Ovary (tissue), 3 donors: ENCODE measurements at regions not wholly inside any gene's neighbourhood (a gene's known extent, or its start where the extent isn't known, plus 50 kb on each side); places are given as distances from the start of the nearest gene placed in this dataset.

Experiments
- CTCF ChIP-seq, 3 donors: fragments of 450-650 bp in 2 of 3; fragments of 200-600 bp in 1 of 3; IDR thresholded peaks; one replicate each; pipeline versions ENCODE4 v1.5.1 to v1.8.0; 2016 to 2022; ENCODE audit warnings: antibody characterized with exemption in 3 of 3, mild to moderate bottlenecking in 1 of 3
- EP300 ChIP-seq: sonication (generic); formaldehyde crosslinking; IDR thresholded peaks from one replicate; pipeline ENCODE4 v1.6.1; 2017; ENCODE audit warnings: antibody characterized with exemption
- donor health status: DM: no; HTN: no; CAD: no.

- TF ChIP-seq EP300 (no peak), CTCF (IDR thresholded peaks at IDR 0.05) (no peak)
Observed at GRCh38 chr2:5764041-5764440, 71.9 kb downstream of the SOX11 start.
